Hematopoietic multipotent progenitor cell treated with erythropoietin and hydrocortisone succinate and interleukin-3 and kit ligand, for 8 days (in vitro differentiated cells): ENCODE measurements at regions not wholly inside any gene's neighbourhood (a gene's known extent, or its start where the extent isn't known, plus 50 kb on each side); places are given as distances from the start of the nearest gene placed in this dataset.

Experiments used
- DNase-seq: peaks from one replicate; pipeline ENCODE4 v3.0.0-alpha.2; 2015

DNA sequence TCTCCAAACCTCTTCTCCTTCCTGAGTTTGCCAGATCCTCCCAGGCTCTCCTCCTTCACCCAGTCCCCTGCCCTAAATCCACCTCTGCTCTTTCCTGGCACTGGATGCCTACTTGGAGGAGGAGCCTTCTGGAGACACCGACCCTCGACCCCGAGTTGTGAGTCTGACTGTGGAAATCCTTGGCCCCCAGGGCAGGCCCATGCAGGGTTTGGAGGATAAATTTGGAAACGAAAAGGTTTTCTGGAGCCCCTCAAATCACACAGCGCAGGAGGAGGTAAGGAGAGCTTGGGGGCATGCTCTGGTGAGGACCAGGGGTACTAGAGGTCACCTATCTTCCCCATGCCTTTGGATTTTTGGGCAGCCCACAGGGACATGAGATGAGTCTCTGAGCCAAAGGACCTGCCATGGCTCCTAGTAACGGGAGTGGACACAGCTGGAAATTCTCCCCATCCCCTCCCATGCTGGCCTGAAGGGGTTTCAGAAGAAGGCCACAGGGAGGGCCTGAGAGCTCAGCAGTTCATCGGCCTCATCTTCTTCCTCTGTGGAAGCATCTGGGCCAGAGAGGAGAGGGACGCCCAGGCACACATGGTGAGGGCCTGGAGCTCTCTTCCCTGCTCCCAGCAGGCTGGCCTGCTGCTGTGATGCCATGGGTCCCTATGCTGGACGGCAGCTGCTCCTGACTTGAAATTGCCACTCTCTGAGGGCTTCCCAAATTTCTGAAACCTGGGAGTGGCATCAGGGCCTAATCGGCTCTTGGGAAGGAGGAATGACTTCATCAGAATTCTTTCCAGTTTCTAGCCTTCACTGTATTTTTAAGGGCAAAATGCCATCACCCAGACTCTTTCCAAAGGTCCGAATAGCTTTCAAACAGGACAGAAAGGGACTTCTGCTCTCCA lies 68.6 kb upstream of the ITGA11 start:
- DNase-seq: no peak

DNA sequence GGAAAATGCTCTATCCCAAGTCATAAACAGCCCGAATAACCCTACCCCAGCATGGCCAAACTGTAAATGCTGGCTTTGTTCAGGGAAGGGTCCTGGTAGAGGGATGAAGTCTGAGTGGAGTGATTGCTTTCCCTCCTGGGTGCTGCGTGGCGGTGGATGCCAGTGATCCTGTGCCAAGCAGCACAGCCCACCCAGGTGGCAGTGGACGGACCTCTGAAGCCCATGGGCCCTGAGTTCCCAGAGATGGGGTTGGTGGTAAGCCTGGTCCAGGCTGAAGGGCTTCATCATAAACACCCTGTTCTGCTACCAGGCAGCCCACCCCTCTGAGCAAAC lies 69.3 kb upstream of the ITGA11 start:
- no peak for DNase-seq

GRCh38 chr15:68501616-68502015 lies 69.7 kb upstream of the ITGA11 start:
- no peak for DNase-seq

DNA sequence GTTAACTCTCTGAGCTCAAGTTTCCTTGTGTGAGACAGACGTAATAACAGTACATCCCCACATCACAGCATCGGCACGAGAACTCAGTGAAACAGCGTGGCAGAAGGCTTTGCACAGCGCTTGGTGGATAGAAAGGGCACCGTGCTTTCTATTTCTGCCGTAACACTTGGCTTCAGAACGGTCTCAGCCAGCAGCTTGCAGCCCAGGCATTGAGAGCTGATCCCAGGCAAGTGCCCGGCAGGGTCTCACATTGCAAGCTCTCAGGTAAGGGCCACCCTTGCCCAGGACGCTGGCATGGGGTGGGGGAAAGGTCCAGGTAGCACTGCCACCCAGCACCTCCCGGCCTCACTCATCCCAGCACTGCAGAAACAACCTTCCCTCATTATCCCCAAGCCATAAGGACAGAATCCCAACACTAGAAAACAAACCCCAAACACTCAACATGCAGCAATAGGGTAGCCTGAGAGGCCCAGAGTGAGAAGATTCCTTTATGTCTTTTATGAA lies 70.5 kb upstream of the ITGA11 start:
- no peak for DNase-seq

- DNase-seq: no peak
Observed at GRCh38 chr15:68503213-68503612, 71.2 kb upstream of the ITGA11 start.

DNA sequence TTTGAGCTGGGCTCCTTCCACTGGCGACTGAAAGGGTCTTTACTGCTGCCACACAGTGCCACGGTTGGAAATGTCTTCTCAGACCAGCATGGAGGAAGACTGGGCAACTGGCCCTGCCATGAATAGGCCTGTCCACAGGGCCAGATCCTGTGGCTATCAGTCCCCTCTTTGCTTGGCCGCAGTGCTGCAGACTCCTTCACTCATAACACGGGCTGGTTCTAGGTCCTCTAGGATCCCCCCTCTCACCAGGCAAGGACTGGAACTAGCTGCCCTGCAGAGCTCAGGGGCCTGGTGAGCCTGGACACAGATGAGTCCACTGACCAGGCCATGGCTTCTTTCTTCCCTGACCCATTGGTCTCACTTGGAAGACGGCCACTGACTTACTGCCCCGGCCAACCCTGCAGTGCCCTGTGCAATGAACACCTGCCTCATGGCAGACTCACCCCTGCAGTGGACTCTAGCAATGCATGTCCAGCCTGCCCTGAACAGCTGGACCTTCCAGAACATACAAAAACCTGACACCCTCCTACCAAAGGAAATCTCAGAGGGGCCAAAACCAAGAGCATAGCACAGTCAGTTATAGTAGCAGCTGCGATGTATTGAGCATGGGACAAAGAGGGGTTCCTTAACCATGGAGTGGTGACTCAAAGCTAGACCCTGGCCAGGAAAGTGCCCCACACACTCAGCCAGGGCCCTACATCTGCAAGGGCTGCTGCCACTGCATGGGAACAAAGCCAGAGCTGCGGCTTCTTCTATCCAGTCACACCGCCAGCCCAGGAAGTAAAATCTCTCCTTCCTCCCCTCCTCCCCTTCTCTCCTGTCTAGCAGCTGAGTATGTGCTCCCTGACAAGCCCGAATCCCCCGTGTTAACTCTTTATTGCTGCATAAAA lies 72.1 kb upstream of the ITGA11 start:
- DNase-seq: no peak

GRCh38 chr15:68504681-68505170 lies 72.8 kb upstream of the ITGA11 start:
- DNase-seq: no peak

- no peak for DNase-seq
Observed at GRCh38 chr15:68506071-68506470, 72.7 kb upstream of the CORO2B start.

DNA sequence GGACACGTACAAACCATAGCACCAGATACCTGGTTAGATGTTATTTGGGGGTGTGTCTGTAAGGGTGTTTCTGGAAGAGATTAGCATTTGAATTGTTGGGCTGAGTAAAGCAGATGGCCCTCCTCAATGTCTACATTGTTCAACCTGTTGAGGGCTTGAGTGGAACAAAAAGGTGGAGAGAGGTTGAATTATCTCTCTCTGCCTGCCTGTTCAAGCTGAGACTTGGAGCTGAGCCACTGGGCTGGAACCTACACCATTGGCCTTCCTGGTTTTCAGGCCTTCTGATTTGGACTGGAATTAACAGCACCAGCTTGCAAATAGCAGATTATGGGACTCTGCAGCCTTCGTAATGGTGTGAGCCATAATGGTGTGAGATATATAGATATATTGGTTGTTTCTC lies 71.3 kb upstream of the CORO2B start:
- DNase-seq: no peak

DNA sequence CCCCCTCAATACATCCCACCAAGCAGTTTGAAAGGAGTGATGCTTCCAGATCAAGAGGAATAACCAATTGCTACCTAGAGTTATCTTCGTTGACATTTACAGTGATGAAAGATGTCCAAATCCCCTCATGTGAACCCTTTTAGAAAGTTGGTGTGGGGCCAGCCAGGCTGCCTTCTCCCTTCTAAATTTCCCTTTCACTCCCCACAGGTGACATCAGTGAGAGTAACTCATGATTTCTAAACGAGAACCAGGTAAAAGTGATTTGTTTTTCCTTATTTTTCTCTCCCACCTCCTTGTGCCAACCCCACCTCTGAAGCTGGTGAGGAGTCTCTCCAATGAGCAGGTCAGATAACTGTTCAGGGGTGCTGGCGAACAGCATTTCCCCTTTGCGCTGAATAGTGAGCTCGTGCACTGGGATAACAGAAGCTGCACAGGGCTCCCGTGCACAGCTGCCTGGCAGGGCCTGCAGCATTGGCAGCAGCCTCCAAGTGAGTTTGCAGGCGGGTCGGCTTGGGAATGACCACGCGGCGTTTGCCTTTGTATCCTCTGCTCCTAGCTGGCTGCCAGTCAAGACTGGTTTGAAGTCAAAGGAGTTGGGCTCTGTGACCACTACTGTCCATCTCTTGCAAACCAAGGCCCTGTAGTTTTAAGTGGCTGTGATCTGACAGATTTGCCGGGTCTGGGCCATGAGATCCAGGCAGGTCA lies 70.2 kb upstream of the CORO2B start:
- DNase-seq: no peak

- no peak for DNase-seq
Observed at GRCh38 chr15:68510558-68510957, 68.2 kb upstream of the CORO2B start.

- DNase-seq: no peak
Observed at GRCh38 chr15:68511073-68511991, 67.5 kb upstream of the CORO2B start.

- DNase-seq: no peak
Observed at GRCh38 chr15:68512052-68512451, 66.7 kb upstream of the CORO2B start.

GRCh38 chr15:68512598-68512997 lies 66.2 kb upstream of the CORO2B start:
- no peak for DNase-seq

GRCh38 chr15:68515371-68516095 lies 63.3 kb upstream of the CORO2B start:
- DNase-seq: no peak

DNA sequence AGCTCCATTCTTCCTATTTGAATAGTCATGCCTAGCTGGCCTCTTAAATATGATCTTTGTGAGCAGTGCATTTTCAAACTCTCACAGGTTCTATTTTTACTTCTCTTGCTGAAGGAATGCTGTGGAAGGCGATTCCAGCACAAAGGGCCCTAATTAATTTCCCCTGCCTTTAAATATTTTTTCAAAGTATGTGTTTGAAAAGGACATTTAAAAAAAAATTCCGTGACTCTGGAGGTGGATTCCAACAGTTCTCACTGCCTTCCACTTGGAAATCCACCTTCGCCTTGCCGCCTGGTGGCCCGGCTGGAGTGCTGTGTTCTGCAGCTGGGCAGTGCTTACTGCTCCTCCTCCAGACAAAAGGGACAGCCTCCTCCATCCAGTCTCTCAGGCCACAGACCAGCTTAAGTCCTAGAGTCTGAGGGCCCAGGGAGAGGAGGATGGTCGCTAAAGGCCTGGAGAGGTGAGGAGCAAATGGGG lies 61.5 kb upstream of the CORO2B start:
- no peak for DNase-seq

GRCh38 chr15:68518046-68518445 lies 60.7 kb upstream of the CORO2B start:
- no peak for DNase-seq

GRCh38 chr15:68518785-68519430 lies 59.9 kb upstream of the CORO2B start:
- DNase-seq: no peak

DNA sequence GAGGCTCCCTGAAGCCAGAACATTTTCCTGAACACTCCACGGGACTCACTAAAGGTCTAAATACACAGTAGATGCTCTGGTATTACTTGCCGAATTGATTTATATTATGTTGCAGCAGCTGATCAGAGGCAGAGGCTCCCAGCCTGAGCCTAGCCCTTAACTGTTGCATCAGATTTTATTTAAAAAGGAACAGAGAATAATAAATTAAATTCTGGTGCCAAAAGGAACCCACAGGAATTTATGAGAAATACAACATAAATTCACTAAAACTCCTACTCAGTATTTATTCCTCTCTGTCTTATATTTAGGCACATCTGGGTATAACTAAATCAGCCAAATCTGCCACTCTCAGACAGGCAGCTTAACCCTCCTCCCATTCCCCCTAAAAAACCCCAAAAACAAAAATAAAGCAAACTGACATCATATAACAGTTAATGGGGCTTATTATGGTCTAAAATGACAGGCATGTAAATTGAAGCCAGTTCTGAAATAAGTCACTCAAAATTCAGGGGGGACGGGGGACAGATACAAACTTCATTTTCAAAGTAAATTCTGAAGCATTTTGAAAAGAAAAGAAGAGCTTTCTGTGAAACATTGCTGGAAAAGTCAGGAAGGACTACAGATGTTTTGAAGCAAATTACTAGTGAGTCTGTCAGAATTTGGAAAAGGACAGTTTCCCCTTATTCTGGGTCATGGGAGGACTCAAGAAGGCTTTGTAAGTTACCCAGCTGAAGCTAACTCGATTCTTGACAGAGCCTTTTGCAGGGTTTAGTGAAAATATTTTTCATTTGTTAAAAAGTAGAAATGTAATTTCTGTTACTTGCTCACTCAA lies 53.8 kb upstream of the CORO2B start:
- DNase-seq: no peak

GRCh38 chr15:68525815-68526214 lies 53.0 kb upstream of the CORO2B start:
- DNase-seq: no peak
